ENCODE measurements at regions not wholly inside any gene's neighbourhood (a gene's known extent, or its start where the extent isn't known, plus 50 kb on each side); places are given as distances from the start of the nearest gene placed in this dataset.

GRCh38 chr20:7689151-7689550 lies 251.1 kb downstream of the HAO1 start:
- ATAC-seq (ENCODE audit: insufficient read depth, low FRiP score): no peak
- 91 to 93% methylated on average over 3 of the region's 3 CpGs for WGBS, 2 donors
- H3K27ac ChIP-seq (ENCODE audit: low read depth in 1 of 2, low read length in 1 of 2): no peak overlapping the region
- no peaks in the 10 kb centered on the region for H3K4me1 ChIP-seq (ENCODE audit: control insufficient read depth in 5 of 5, insufficient read depth in 5 of 5, low read length in 5 of 5)
- H3K27me3 ChIP-seq (ENCODE audit: control insufficient read depth in 3 of 3, insufficient read depth in 3 of 3, low read length in 2 of 3): no peaks in the 10 kb centered on the region
- TF ChIP-seq, protein P1, sequence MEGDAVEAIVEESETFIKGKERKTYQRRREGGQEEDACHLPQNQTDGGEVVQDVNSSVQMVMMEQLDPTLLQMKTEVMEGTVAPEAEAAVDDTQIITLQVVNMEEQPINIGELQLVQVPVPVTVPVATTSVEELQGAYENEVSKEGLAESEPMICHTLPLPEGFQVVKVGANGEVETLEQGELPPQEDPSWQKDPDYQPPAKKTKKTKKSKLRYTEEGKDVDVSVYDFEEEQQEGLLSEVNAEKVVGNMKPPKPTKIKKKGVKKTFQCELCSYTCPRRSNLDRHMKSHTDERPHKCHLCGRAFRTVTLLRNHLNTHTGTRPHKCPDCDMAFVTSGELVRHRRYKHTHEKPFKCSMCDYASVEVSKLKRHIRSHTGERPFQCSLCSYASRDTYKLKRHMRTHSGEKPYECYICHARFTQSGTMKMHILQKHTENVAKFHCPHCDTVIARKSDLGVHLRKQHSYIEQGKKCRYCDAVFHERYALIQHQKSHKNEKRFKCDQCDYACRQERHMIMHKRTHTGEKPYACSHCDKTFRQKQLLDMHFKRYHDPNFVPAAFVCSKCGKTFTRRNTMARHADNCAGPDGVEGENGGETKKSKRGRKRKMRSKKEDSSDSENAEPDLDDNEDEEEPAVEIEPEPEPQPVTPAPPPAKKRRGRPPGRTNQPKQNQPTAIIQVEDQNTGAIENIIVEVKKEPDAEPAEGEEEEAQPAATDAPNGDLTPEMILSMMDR (IDR thresholded peaks at IDR 0.05; ENCODE audit: control extremely low read depth, extremely low read depth): no peak
- H3K36me3 ChIP-seq (ENCODE audit: control insufficient read depth in 4 of 4, insufficient read depth in 4 of 4, low read length in 4 of 4): no peaks in the 10 kb centered on the region
- H3K4me3 ChIP-seq: no peak overlapping the region
- H3K9ac ChIP-seq (ENCODE audit: insufficient read depth in 1 of 2, low read length in 2 of 2): no peak overlapping the region
- no peak for DNase-seq
- peaks cover 0 to 4% (median 0%) of the 10 kb centered on the region in 4 donors for H3K9me3 ChIP-seq (ENCODE audit: control insufficient read depth in 4 of 4, insufficient read depth in 3 of 4, low read length in 3 of 4)

- no peaks in the 10 kb centered on the region for H3K27me3 ChIP-seq (ENCODE audit: control insufficient read depth in 3 of 3, insufficient read depth in 3 of 3, low read length in 2 of 3)
- 64 to 88% methylated on average over 4 of the region's 4 CpGs for WGBS, 2 donors
- TF ChIP-seq, protein P1 (IDR thresholded peaks at IDR 0.05; ENCODE audit: control extremely low read depth, extremely low read depth): no peak
- no peak overlapping the region for H3K4me3 ChIP-seq
- H3K27ac ChIP-seq (ENCODE audit: low read depth in 1 of 2, low read length in 1 of 2): no peak overlapping the region
- H3K9ac ChIP-seq (ENCODE audit: insufficient read depth in 1 of 2, low read length in 2 of 2): no peak overlapping the region
- no peaks in the 10 kb centered on the region for H3K36me3 ChIP-seq (ENCODE audit: control insufficient read depth in 4 of 4, insufficient read depth in 4 of 4, low read length in 4 of 4)
- H3K9me3 ChIP-seq (ENCODE audit: control insufficient read depth in 4 of 4, insufficient read depth in 3 of 4, low read length in 3 of 4): peaks cover 0 to 4% (median 0%) of the 10 kb centered on the region in 4 donors
- no peaks in the 10 kb centered on the region for H3K4me1 ChIP-seq (ENCODE audit: control insufficient read depth in 5 of 5, insufficient read depth in 5 of 5, low read length in 5 of 5)
- no peak for ATAC-seq (ENCODE audit: insufficient read depth, low FRiP score)
- no peak for DNase-seq
Observed at GRCh38 chr20:7691647-7692269, 248.5 kb downstream of the HAO1 start.

GRCh38 chr20:7692478-7692877 lies 247.8 kb downstream of the HAO1 start:
- 79 to 90% methylated on average over 1 of the region's 1 CpG for WGBS, 2 donors
- no peaks in the 10 kb centered on the region for H3K27me3 ChIP-seq (ENCODE audit: control insufficient read depth in 3 of 3, insufficient read depth in 3 of 3, low read length in 2 of 3)

More at GRCh38 chr20:7692478-7692877, 247.8 kb downstream of the HAO1 start:
- no peaks in the 10 kb centered on the region for H3K36me3 ChIP-seq (ENCODE audit: control insufficient read depth in 4 of 4, insufficient read depth in 4 of 4, low read length in 4 of 4)
- DNase-seq (no peak), ATAC-seq (ENCODE audit: insufficient read depth, low FRiP score) (no peak)
- no peak overlapping the region for H3K4me3 ChIP-seq
- no peak overlapping the region for H3K9ac ChIP-seq (ENCODE audit: insufficient read depth in 1 of 2, low read length in 2 of 2)
- no peak overlapping the region for H3K27ac ChIP-seq (ENCODE audit: low read depth in 1 of 2, low read length in 1 of 2)
- TF ChIP-seq, protein P1 (IDR thresholded peaks at IDR 0.05; ENCODE audit: control extremely low read depth, extremely low read depth): no peak
- peaks cover 0 to 4% (median 0%) of the 10 kb centered on the region in 4 donors for H3K9me3 ChIP-seq (ENCODE audit: control insufficient read depth in 4 of 4, insufficient read depth in 3 of 4, low read length in 3 of 4)
- H3K4me1 ChIP-seq (ENCODE audit: control insufficient read depth in 5 of 5, insufficient read depth in 5 of 5, low read length in 5 of 5): no peaks in the 10 kb centered on the region

All from lung (tissue), 11 donors.